HUDEP-2 (cell line): ENCODE measurements at regions not wholly inside any gene's neighbourhood (a gene's known extent, or its start where the extent isn't known, plus 50 kb on each side); places are given as distances from the start of the nearest gene placed in this dataset.
"Not testable (repeated sequence)": the region's sequence is repeated elsewhere in the genome, so short reads cannot be mapped to it uniquely, and the experiment has no call there.

Experiments used
- DNase-seq, 76 experiments: peaks; one replicate each; lab custom pipeline; 2025; ENCODE audit not compliant: unreplicated experiment in 76 of 76; lab: John Stamatoyannopoulos, UW

GRCh38 chr4:103318327-103318726 lies 120.2 kb upstream of the CENPE start:
- no peak for DNase-seq

- no peak for DNase-seq
These were observed 110.1 kb upstream of the CENPE start for GRCh38 chr4:103308248-103308561.

- no peak for DNase-seq
These were observed 109.5 kb upstream of the CENPE start for GRCh38 chr4:103307453-103308247.

GRCh38 chr4:103306870-103307375 lies 108.8 kb upstream of the CENPE start:
- no peak for DNase-seq

GRCh38 chr4:103305355-103305754 lies 107.2 kb upstream of the CENPE start:
- DNase-seq: no peak

GRCh38 chr4:103303011-103303410 lies 104.9 kb upstream of the CENPE start:
- DNase-seq: no peak

GRCh38 chr4:103292959-103293358 lies 94.8 kb upstream of the CENPE start:
- no peak for DNase-seq

- no peak for DNase-seq
These were observed 94.2 kb upstream of the CENPE start for GRCh38 chr4:103292373-103292772.

GRCh38 chr4:103289186-103289585 lies 91.0 kb upstream of the CENPE start:
- no peak for DNase-seq

GRCh38 chr4:103272174-103272573 lies 74.0 kb upstream of the CENPE start:
- no peak for DNase-seq

GRCh38 chr4:103268746-103269145 lies 70.6 kb upstream of the CENPE start:
- no peak for DNase-seq

- no peak for DNase-seq
These were observed 66.8 kb upstream of the CENPE start for GRCh38 chr4:103264905-103265304.

GRCh38 chr4:103256068-103256467 lies 57.9 kb upstream of the CENPE start:
- not testable (repeated sequence) for DNase-seq
